Esophagus squamous epithelium (tissue), 5 donors: ENCODE measurements at regions not wholly inside any gene's neighbourhood (a gene's known extent, or its start where the extent isn't known, plus 50 kb on each side); places are given as distances from the start of the nearest gene placed in this dataset.
"Not testable (repeated sequence)": the region's sequence is repeated elsewhere in the genome, so short reads cannot be mapped to it uniquely, and the experiment has no call there.

Experiments
- DNase-seq: peaks from one replicate; lab custom pipeline; 2025; lab: John Stamatoyannopoulos, UW
- H3K27ac ChIP-seq, 4 donors: fragments of 200-600 bp; sonication (generic); one replicate each; pipeline ENCODE4 v1.5.1; 2016 to 2019; ENCODE audit warnings: mild to moderate bottlenecking in 1 of 4
- H3K27me3 ChIP-seq, 4 donors: fragments of 200-600 bp; sonication (generic); 1 replicate in 3 of 4; 2 replicates in 1 of 4; pipeline versions ENCODE4 v1.5.1 to v1.6.0; 2017 to 2021; ENCODE audit warnings: antibody characterized with exemption in 1 of 4
- H3K36me3 ChIP-seq, 3 donors: fragments of 200-600 bp; sonication (generic); one replicate each; pipeline ENCODE4 v1.5.1; 2016 to 2019
- H3K4me1 ChIP-seq, 3 donors: fragments of 200-600 bp; sonication (generic); one replicate each; pipeline ENCODE4 v1.5.1; 2017 to 2019
- H3K4me3 ChIP-seq, 4 donors: fragments of 200-600 bp; sonication (generic); 1 replicate in 3 of 4; 2 replicates in 1 of 4; pipeline ENCODE4 v1.5.1; 2016 to 2019; ENCODE audit warnings: mild to moderate bottlenecking in 2 of 4, moderate library complexity in 1 of 4
- H3K9me3 ChIP-seq, 3 donors: fragments of 200-600 bp; sonication (generic); one replicate each; pipeline ENCODE4 v1.5.1; 2016 to 2019
- POLR2A ChIP-seq, 4 donors: fragments of 450-650 bp; IDR thresholded peaks; one replicate each; pipeline ENCODE4 v1.6.1; 2017; ENCODE audit warnings: antibody characterized with exemption in 4 of 4, mild to moderate bottlenecking in 4 of 4, moderate library complexity in 3 of 4
- WGBS, 2 donors: methylation state at CpG; one replicate each; pipeline ENCODE4 v1.1.5; 2018; 5-methylcytosine and 5-hydroxymethylcytosine counted together
- intact Hi-C: fragments of 100-400 bp; cut with DNase I; formaldehyde crosslinking; loops from one replicate; pipeline ENCODE4 v1.15.0; 2022
- TF ChIP-seq, protein P1 (sequence below), 6 experiments: fragments of 450-650 bp in 4 of 6; fragments of 200-600 bp in 2 of 6; sonication (generic) in 2 of 6; IDR thresholded peaks; one replicate each; pipeline ENCODE4 v1.5.1; 2016 to 2019; ENCODE audit warnings: antibody characterized with exemption in 6 of 6, mild to moderate bottlenecking in 4 of 6, moderate library complexity in 4 of 6
- donor health status: DM: yes; HTN: yes; CAD: no.

DNA sequence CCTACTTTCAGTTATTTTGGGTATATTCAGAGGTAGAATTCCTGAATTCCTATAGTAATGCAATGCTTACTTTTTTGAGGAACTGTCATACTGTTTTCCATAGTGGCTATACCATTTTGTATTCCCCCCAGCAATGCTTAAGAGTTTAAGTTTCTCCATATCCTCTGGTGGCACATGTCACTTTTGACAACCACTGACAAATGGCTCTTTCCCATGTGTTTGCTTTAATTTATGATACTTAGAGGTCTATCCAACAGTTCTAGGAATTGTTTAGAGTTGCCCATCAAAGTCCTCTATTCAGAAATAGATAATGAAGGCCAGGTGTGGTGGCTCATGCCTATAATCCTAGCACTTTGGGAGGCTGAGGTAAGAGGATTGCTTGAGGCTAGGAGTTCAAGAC, 128.9 kb upstream of the CFAP20DC start:
- intact Hi-C loops = no loop called here
- TF ChIP-seq, protein P1, sequence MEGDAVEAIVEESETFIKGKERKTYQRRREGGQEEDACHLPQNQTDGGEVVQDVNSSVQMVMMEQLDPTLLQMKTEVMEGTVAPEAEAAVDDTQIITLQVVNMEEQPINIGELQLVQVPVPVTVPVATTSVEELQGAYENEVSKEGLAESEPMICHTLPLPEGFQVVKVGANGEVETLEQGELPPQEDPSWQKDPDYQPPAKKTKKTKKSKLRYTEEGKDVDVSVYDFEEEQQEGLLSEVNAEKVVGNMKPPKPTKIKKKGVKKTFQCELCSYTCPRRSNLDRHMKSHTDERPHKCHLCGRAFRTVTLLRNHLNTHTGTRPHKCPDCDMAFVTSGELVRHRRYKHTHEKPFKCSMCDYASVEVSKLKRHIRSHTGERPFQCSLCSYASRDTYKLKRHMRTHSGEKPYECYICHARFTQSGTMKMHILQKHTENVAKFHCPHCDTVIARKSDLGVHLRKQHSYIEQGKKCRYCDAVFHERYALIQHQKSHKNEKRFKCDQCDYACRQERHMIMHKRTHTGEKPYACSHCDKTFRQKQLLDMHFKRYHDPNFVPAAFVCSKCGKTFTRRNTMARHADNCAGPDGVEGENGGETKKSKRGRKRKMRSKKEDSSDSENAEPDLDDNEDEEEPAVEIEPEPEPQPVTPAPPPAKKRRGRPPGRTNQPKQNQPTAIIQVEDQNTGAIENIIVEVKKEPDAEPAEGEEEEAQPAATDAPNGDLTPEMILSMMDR (IDR thresholded peaks at IDR 0.05) = no peak
- TF ChIP-seq POLR2A (IDR thresholded peaks at IDR 0.05) = no peak
- no peak for DNase-seq
- no peaks in the 10 kb centered on the region for H3K36me3 ChIP-seq
- H3K27me3 ChIP-seq = no peaks in the 10 kb centered on the region
- H3K9me3 ChIP-seq = peaks cover 0 to 5% (median 0%) of the 10 kb centered on the region in 3 donors
- H3K27ac ChIP-seq = no peak overlapping the region
- H3K4me3 ChIP-seq = no peak overlapping the region
- no peaks in the 10 kb centered on the region for H3K4me1 ChIP-seq

- TF ChIP-seq, protein P1 (IDR thresholded peaks at IDR 0.05) = no peak
- no peak for TF ChIP-seq POLR2A (IDR thresholded peaks at IDR 0.05)
- intact Hi-C loops = no loop called here
- Histone ChIP-seq H3K36me3 (no peaks in the 10 kb centered on the region), H3K27me3 (no peaks in the 10 kb centered on the region), H3K27ac (no peak overlapping the region), H3K4me1 (no peaks in the 10 kb centered on the region), H3K9me3 (peaks cover 0 to 5% (median 0%) of the 10 kb centered on the region in 3 donors), H3K4me3 (no peak overlapping the region)
- 64 to 81% methylated on average over 1 of the region's 1 CpG for WGBS, 2 donors
- no peak for DNase-seq
Measured at GRCh38 chr3:59171491-59171890, 121.7 kb upstream of the CFAP20DC start.

DNA sequence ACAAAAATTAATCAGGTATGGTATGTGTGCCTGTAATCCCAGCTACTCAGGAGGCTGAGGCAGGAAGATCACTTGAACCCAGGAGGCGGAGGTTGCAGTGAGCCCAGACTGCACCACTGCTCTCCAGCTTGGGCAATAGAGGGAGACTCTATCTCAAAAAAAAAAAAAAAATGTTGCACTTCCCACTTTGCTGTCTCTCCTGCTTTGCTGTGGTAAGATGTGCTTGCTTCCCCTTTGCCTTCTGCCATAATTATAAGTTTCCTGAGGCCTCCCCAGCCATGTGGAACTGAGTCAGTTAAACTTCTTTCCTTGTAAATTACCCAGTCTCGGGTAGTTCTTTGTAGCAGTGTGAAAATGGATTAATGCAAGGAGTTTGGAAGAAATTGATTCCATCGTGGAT, 120.3 kb upstream of the CFAP20DC start:
- WGBS, 2 donors = 82 to 95% methylated on average over 2 to 3 of the region's 3 CpGs
- H3K4me3 ChIP-seq, H3K9me3 ChIP-seq, H3K4me1 ChIP-seq, H3K27me3 ChIP-seq, DNase-seq, intact Hi-C loops, H3K27ac ChIP-seq, H3K36me3 ChIP-seq: not testable (repeated sequence)

DNA sequence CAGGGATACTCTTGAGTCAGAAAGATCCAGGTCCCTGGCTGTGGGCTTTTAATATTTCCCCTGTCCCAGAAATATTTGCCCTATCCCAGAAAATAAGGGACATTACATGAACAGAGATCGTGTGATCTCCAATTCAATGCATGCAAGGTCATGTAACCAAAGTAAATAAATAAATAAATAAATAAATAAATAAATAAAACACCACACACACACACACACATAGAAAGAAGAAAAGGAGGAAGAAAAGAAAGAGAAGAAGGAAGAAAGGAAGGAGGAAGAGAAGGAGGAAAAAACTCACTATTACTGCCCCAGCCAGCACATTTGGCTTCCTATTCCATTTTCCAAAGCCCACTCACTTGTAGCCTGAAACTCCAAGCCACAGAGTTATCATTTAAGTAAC, 117.9 kb upstream of the CFAP20DC start:
- 78 to 86% methylated on average over 1 of the region's 1 CpG for WGBS, 2 donors
- intact Hi-C loops = no loop called here

GRCh38 chr3:59163953-59164352, 114.1 kb upstream of the CFAP20DC start:
- 78 to 90% methylated on average over 2 of the region's 2 CpGs for WGBS, 2 donors
- no peak for DNase-seq
- H3K36me3 ChIP-seq = no peaks in the 10 kb centered on the region
- H3K27ac ChIP-seq = no peak overlapping the region
- intact Hi-C loops = no loop called here
- TF ChIP-seq POLR2A (IDR thresholded peaks at IDR 0.05) = no peak
- TF ChIP-seq, protein P1 (IDR thresholded peaks at IDR 0.05) = no peak
- H3K27me3 ChIP-seq = no peaks in the 10 kb centered on the region
- H3K4me3 ChIP-seq = no peak overlapping the region
- H3K4me1 ChIP-seq = peaks cover 0 to 17% (median 3%) of the 10 kb centered on the region in 3 donors
- H3K9me3 ChIP-seq = no peaks in the 10 kb centered on the region

More for the DNA sequence above, 117.9 kb upstream of the CFAP20DC start:
- Histone ChIP-seq H3K36me3 (no peaks in the 10 kb centered on the region), H3K4me3 (no peak overlapping the region), H3K27me3 (no peaks in the 10 kb centered on the region), H3K4me1 (no peaks in the 10 kb centered on the region), H3K27ac (no peak overlapping the region), H3K9me3 (no peaks in the 10 kb centered on the region)
- no peak for TF ChIP-seq POLR2A (IDR thresholded peaks at IDR 0.05)
- TF ChIP-seq, protein P1 (IDR thresholded peaks at IDR 0.05) = no peak
- DNase-seq = no peak

DNA sequence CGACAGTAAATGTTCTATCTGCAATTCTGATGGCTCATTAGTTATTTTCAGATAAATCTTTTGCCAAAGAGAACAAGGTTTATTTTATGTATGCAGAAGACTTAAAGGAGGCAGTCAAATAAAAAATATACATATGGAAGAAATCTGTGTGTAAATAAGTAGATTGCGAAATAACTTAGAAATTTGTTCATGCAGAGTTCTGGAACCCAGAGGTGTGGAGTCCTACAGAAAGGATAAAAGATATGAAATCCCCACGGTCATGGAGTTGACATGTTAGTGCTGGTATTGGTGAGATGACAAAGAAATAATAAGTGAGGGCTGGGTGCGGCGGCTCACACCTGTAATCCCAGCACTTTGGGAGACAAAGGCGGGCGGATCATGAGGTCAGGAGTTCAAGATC, 111.2 kb upstream of the CFAP20DC start:
- no peak for DNase-seq
- Histone ChIP-seq H3K36me3 (no peaks in the 10 kb centered on the region), H3K9me3 (no peaks in the 10 kb centered on the region), H3K27me3 (no peaks in the 10 kb centered on the region), H3K4me1 (peaks cover 0 to 17% (median 3%) of the 10 kb centered on the region in 3 donors), H3K4me3 (no peak overlapping the region), H3K27ac (peak overlapping the region in 2 of 4 donors; percentile 49 to 52)
- intact Hi-C loops = no loop called here
- TF ChIP-seq POLR2A (IDR thresholded peaks at IDR 0.05) = no peak
- TF ChIP-seq, protein P1 (IDR thresholded peaks at IDR 0.05) = no peak
- 51 to 61% methylated on average over 7 of the region's 7 CpGs for WGBS, 2 donors
